HG03045 (cell line): ENCODE measurements at regions not wholly inside any gene's neighbourhood (a gene's known extent, or its start where the extent isn't known, plus 50 kb on each side); places are given as distances from the start of the nearest gene placed in this dataset.

Source experiments
- ATAC-seq: cut with Tn5 transposase; IDR thresholded peaks from one replicate; pipeline ENCODE4 v1.9.1; 2021; ENCODE audit warnings: mild to moderate bottlenecking, moderate library complexity; ENCODE audit not compliant: unreplicated experiment

DNA sequence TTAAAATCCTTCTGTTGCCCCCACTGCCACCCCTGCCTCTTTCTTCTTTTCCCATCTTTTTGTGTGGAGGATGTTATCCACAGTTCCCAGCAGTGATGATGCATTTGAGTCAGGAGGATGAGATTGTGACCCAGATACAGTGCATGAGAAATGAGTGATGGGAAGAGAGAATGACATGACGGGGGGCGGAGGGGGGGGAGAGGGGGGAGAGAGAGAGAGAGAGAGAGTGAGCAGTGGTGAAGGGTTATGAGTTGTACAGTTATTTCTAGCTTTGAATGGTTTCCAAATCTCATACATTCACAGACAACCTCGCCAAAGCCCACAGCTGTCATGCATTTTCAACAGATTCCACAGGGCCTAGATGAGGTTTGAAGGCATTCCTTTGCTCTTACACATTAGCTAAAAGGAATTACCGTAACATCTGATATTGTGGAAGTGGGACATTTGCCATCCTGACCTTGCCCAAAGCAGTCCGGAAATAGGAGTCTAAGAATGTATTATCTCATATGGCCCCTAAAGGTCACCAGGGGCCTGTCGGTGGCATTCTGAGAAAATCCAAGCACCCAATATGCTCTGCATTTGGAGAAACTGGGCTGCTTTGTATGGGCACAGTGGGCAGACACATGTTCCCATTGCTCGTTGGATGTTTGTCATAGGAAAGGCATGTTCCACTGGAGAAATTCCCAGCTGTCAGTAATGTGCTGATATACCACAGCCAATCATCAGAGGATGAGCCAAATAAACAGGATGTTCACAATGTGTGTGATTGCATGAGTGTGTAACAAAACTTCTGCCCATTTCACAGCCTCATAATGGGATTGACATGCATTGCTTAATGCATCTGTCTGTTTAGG, 435.8 kb downstream of the SPRY1 start:
- no peak for ATAC-seq

DNA sequence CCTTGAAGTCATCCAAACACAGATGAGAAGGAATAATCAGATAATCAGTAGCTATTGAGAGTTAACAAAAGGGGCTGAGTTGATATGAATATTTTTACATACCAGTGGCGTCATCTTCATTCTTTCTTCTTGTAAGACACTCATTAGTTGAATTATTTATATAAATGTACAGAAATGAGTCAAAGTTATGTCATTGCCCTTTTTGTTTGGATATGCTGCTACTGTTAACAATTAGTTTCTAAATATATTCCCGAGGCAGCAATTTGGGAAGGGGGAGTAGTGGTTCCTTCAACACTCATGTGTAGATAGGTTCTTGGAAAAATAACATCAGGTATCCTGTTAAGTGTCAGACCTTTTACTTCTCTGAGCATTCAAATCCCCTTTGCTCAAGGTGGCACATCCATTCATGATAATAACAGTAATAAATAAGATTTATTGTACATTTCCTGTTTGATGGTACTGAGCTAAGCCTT, 436.6 kb downstream of the SPRY1 start:
- ATAC-seq, result no peak

DNA sequence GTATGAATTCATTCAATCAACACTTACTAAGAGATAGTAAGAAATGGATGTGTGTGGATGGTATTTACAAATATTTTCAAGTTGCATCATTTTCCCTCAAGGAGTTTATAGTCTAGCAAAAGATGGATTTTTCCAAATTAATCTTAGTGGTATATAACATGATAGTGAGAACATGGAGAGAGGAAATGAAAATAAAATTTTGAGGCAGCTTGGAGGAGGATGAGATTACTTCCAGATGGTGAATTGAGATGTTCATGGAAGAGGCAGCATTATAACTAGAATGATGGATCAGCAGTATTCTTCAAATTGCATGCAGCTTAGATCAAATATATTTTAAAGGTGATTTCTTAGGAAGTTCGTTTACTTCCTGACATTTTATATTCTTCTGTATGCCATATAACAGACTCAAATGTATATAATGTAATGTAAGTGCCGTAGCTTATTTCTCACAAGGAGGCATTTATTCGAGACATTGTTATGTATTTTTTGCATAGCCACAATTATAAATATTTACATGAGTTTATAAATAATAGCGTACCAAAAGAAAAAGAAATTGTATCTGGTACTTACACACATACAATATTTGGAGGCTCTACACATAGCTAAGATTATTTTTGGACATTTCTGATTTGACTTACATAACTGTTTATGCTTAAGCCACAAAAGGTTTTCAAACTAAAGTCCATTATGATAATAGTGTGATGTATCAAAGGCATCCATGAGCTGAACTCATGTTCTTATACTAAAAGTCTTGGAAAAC, 439.4 kb downstream of the SPRY1 start:
- ATAC-seq, result no peak

DNA sequence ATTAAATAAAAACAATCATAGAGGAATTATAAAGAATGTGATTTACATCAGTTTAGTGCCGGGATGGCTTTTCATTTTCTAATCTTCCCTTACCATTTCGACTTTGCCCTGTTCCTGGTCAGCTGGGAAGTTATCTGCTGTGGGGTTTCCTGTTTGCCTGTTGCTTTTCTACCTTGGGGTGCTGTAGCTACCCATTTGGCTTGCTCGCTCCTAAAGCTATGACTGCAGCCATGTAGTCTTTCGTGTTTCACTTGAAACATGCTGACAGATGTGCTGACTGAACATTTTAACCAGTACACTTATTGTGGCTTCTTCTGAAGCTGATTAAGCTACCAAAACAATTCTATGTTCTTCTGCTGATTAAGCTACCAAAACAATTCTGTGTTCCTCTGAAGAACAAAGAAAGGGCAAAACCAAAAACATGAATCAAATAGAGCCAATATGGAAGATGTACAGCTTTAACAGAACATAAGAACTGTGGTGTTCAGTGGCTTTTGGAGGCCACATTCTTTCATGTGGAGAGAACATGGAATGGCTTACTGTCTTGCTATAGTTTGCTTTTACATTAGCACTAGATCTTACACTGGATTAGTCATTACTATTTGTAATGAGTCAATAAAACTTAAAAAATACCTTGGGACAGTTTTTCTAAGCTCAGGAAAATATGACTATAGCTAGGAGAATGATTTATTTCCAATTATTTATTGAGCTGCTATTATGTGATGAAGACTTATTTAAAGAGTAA, 440.4 kb downstream of the SPRY1 start:
- ATAC-seq, result no peak

GRCh38 chr4:123838474-123838873, 441.9 kb downstream of the SPRY1 start:
- no peak for ATAC-seq

DNA sequence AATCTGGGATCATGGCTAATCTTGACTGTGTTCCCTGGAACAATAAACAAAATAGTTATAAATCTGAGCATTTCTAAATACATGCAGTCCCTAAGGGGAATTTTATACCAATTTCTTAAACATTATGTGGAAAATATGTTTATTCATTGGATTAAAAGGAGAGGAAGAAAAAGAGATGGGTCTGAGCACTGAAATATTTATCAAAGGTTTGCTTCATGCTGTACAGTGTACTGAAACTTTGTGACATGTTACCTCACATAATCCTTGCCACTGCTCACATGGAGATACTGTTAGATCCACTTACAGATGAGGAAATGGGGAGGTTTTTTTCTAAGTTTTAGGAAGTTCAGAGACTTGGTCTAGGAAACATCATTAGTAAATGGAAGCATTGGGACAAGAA, 443.6 kb downstream of the SPRY1 start:
- ATAC-seq, result no peak

DNA sequence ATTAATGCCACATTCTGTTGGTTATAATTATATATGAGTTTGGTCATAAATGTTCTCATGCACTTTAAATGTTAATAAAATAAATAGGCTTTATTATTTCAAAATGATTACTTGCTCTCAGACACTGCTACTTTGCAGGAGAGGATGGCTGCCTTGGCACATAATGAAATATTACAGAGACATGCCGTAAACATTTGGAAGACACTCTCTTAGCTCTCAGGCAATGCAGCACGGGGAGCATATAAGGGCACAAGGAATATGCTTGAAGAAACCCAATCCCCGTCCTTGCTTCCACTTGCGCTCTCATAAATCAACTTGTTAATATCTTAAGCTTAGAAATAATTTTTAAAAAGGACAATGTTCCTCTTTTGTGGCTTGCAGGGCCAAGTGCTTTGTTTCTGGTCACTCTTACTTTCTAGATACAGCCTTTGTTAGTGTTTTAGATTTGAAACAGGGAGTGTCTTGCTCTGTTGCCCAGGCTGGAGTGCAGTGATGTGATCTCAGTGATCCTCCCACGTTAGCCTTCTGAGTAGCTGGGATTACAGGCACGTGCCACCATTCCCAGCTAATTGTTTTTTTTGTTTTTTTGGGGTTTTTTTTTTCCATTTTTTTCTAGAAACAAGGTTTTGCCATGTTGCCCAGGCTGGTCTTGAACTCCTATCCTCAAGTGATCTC, 445.0 kb downstream of the SPRY1 start:
- no peak for ATAC-seq

DNA sequence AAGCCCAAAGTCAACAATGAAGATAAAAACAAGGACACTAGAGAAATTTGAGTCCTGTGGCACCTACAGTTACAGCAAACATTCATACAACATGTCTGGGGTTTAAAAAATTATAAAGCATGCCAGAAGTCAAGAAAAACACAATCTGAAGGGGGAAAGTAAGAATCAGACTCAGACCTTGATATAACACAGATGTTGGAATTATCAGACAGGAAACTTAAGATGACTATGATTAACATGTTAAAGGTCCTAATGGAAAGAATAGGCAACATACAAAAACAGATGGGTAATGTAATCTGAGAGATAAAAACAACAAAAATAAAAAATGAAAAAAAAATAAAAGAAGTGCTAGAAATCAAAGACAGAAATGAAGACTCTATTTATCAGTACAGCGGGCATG, 446.5 kb downstream of the SPRY1 start:
- no peak for ATAC-seq

DNA sequence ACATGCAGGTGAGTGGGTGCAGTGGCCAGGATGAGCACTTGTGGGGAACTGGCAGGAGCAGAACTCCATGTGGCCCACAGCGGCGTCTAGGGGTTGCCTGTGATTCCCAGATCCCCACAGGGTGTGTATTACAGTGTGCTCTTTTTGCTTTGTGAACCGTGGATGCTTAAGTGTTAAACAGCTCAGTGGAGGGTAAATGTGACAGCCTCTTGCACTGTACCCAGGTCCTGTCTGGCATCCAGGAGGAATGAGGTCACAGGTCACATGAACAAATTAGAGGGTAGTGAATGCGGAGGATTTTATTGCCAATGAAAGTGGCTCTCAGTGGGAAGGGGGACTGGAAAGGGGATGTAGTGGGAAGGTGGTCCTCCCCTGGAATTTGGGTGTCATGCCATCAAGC, 447.8 kb downstream of the SPRY1 start:
- no peak for ATAC-seq

DNA sequence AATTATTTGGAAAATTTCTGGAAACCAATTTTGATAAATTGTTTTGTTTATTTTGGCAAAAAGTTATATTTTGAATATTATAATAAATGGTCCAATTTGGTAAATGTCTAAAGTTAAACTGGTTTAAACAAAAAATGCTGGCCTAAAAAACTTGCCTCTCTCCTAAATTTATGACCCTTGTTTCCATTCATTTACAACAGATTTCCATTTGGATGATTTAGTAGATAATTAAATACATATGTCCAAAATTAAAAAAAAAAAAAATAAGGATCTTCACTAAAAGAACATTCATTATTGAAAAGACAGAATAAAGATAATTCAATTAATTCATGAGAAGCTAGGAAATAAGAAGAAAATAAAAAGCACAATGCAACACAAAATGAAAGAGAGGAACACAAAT, 449.5 kb downstream of the SPRY1 start:
- ATAC-seq, result no peak

DNA sequence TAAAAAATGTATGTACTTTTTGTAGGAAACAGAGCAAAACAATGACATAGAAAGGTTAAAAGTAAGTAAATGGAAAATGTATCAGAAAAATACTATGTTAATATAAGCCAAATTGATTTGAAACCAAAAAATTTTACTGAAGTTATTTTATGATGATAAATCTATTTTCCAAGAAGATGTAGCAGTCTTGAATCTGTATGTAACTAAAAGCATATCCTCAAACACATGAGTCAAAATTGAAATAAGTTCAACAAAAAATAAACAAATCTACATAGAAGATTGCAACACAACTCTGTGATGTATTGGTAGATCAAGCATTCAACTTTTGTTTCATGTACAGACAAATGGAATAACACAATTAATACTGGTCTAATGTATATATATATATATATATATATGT, 450.0 kb downstream of the SPRY1 start:
- no peak for ATAC-seq

- no peak for ATAC-seq
These were observed 452.0 kb downstream of the SPRY1 start for GRCh38 chr4:123848606-123849005.

DNA sequence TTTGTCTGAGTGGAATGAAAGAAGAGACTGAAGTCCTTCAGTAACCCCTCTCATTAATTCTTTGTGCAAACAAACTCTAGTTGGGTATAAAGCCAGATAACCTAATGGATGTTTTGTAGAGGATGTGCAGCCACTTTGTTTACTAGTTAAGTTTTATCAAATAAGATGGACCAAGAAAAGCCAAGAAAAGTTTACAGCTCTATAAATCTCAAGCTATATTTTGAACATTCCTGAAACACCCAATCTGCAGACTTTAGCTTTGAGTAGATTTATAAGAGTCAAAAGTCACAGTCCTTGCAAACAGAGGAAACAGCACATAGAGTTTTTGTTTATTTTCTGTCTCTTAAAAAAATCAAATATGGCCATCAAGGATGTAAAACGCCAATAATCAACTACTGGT, 452.9 kb downstream of the SPRY1 start:
- ATAC-seq, result no peak

- ATAC-seq, result no peak
These were observed 454.9 kb downstream of the SPRY1 start for GRCh38 chr4:123851521-123851920.

DNA sequence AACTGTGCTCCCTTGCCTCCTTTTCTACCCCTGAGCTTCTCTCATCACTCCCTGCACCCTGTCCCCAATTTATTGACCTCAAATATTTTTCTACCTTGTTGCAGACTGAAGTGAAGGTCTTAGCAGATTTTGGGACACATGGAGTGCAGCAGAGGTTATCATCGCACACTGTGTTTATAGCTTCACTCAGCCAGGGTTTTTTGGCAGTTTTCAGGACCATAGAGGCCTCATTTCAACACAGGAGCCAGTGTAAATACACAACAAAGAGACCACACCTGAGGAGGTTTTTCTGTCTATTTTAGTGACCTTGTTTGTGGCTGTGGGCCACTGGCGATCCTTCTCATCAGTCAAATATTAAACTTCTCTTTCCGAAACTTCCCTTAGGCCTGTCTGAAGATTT, 457.1 kb downstream of the SPRY1 start:
- no peak for ATAC-seq

- ATAC-seq, result no peak
These were observed 460.3 kb downstream of the SPRY1 start for GRCh38 chr4:123856689-123857545.

DNA sequence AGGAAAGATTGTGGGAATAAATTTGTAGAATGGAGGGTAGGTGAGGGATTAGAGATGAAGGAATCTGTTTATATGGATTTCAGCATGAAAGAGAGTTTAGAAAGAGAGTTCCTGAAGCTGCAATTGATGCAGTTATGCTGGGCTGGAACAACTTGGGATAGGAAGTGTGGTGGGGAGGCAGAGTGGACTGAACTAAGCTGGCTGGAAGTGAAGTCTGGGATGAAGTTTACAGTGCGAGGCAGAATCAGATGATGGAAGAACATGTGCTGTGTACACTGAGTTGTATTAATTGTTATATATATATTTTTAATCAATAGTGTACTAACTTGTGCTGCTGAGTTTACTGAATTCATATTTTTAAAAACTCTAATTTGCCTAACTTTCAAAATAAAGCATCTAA, 461.9 kb downstream of the SPRY1 start:
- no peak for ATAC-seq

DNA sequence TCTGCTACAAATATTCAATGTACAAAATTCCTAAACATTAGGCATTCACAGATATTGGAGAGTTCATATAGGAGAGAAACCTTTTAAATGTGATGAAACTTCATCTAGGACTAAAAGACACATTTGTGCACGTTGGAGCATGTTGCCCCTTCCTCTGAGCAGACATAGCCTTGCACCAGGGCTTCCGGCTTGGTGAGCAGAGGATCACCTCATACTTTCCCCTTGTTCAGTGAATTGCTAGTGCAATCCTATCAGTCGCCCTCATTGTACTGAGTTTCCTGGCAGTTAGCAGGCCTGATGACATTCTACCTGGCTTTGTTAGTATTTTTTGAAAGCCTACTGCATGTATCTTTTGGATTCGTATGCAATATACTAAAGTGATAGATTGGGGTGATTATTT, 466.2 kb downstream of the SPRY1 start:
- no peak for ATAC-seq

DNA sequence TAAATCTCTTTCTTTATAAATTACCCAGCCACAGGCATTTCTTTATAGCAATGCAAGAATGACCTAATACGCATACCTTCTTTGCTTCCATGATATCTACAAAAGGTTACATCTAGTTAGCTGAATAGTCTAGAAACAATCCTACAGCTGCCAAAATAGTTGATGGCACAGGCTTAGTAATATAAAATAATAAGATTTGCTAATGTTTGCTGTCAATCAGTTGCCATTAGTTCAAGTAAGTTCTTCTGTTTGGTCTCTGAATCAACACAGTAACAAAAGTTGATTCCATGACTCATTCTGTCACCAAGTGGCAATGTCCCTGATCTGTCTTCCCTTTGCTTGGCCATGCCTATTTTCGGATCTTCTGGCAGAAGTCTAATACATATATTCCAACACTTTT, 470.2 kb downstream of the SPRY1 start:
- no peak for ATAC-seq
